Tibial nerve (tissue), 4 donors: ENCODE measurements at regions not wholly inside any gene's neighbourhood (a gene's known extent, or its start where the extent isn't known, plus 50 kb on each side); places are given as distances from the start of the nearest gene placed in this dataset.

Experiments used
- DNase-seq, 2 donors: peaks; one replicate each; pipeline ENCODE4 v3.0.0-alpha.2; 2019; ENCODE audit warnings: low spot score in 2 of 2
- H3K27ac ChIP-seq, 4 donors: fragments of 200-600 bp; sonication (generic) in 3 of 4; one replicate each; pipeline ENCODE4 v1.5.1; 2017 to 2019; ENCODE audit warnings: mild to moderate bottlenecking in 1 of 4
- H3K27me3 ChIP-seq, 2 donors: fragments of 200-600 bp; sonication (generic) in 1 of 2; one replicate each; pipeline versions ENCODE4 v1.5.1 to v1.6.0; 2017 to 2019
- H3K36me3 ChIP-seq, 3 donors: fragments of 200-600 bp; sonication (generic); one replicate each; pipeline ENCODE4 v1.5.1; 2018 to 2019
- H3K4me1 ChIP-seq, 4 donors: fragments of 200-600 bp; sonication (generic) in 3 of 4; one replicate each; pipeline ENCODE4 v1.5.1; 2017 to 2019
- H3K4me3 ChIP-seq, 4 donors: fragments of 200-600 bp; sonication (generic) in 3 of 4; one replicate each; pipeline ENCODE4 v1.5.1; 2017 to 2019; ENCODE audit warnings: mild to moderate bottlenecking in 1 of 4, moderate library complexity in 1 of 4
- H3K9me3 ChIP-seq, 4 donors: fragments of 200-600 bp; sonication (generic) in 3 of 4; one replicate each; pipeline ENCODE4 v1.5.1; 2017 to 2019
- CTCF ChIP-seq, 5 experiments: fragments of 200-600 bp in 3 of 5; fragments of 450-650 bp in 2 of 5; sonication (generic) in 3 of 5; IDR thresholded peaks; one replicate each; pipeline ENCODE4 v1.5.1; 2016 to 2019; ENCODE audit warnings: antibody characterized with exemption in 5 of 5, mild to moderate bottlenecking in 3 of 5, moderate library complexity in 2 of 5
- EP300 ChIP-seq, 2 donors: sonication (generic); formaldehyde crosslinking; IDR thresholded peaks; one replicate each; pipeline ENCODE4 v1.6.1; 2017; ENCODE audit warnings: antibody characterized with exemption in 2 of 2, mild to moderate bottlenecking in 1 of 2
- POLR2A ChIP-seq, 2 donors: fragments of 450-650 bp; IDR thresholded peaks; one replicate each; pipeline ENCODE4 v1.6.1; 2017; ENCODE audit warnings: antibody characterized with exemption in 2 of 2, mild to moderate bottlenecking in 2 of 2, moderate library complexity in 2 of 2
- WGBS, 2 donors: methylation state at CpG; one replicate each; pipeline ENCODE4 v1.1.5; 2018; 5-methylcytosine and 5-hydroxymethylcytosine counted together

- DNase-seq = no peak
- no peaks in the 10 kb centered on the region for H3K27me3 ChIP-seq
- peaks cover 0 to 7% (median 0%) of the 10 kb centered on the region in 4 donors for H3K9me3 ChIP-seq
- 87 to 89% methylated on average over 3 of the region's 3 CpGs for WGBS, 2 donors
- TF ChIP-seq POLR2A (IDR thresholded peaks at IDR 0.05) (no peak), EP300 (IDR thresholded peaks at IDR 0.05) (no peak), CTCF (IDR thresholded peaks at IDR 0.05) (no peak)
- H3K27ac ChIP-seq = no peak overlapping the region
- no peaks in the 10 kb centered on the region for H3K36me3 ChIP-seq
- H3K4me1 ChIP-seq = no peaks in the 10 kb centered on the region
- H3K4me3 ChIP-seq = no peak overlapping the region
These were observed 163.6 kb downstream of the TUSC7 start for GRCh38 chr3:116873142-116873541.

- no peaks in the 10 kb centered on the region for H3K27me3 ChIP-seq
- no peaks in the 10 kb centered on the region for H3K36me3 ChIP-seq
- H3K9me3 ChIP-seq = peaks cover 0 to 7% (median 0%) of the 10 kb centered on the region in 4 donors
- TF ChIP-seq EP300 (IDR thresholded peaks at IDR 0.05) = no peak
- TF ChIP-seq POLR2A (IDR thresholded peaks at IDR 0.05) = no peak
- no peak for TF ChIP-seq CTCF (IDR thresholded peaks at IDR 0.05)
- no peaks in the 10 kb centered on the region for H3K4me1 ChIP-seq
- no peak for DNase-seq
- H3K4me3 ChIP-seq = no peak overlapping the region
- H3K27ac ChIP-seq = no peak overlapping the region
- WGBS, 2 donors = 89 to 97% methylated on average over 3 of the region's 3 CpGs
These were observed 168.4 kb downstream of the TUSC7 start for GRCh38 chr3:116877968-116878367.

GRCh38 chr3:116886202-116886893 lies 176.8 kb downstream of the TUSC7 start:
- TF ChIP-seq EP300 (IDR thresholded peaks at IDR 0.05) = no peak
- no peak for TF ChIP-seq POLR2A (IDR thresholded peaks at IDR 0.05)
- no peak for TF ChIP-seq CTCF (IDR thresholded peaks at IDR 0.05)
- Histone ChIP-seq H3K36me3 (no peaks in the 10 kb centered on the region), H3K27ac (no peak overlapping the region), H3K9me3 (no peaks in the 10 kb centered on the region), H3K4me3 (no peak overlapping the region), H3K27me3 (no peaks in the 10 kb centered on the region), H3K4me1 (no peaks in the 10 kb centered on the region)
- no peak for DNase-seq
- 48 to 63% methylated on average over 4 of the region's 4 CpGs for WGBS, 2 donors

- Histone ChIP-seq H3K4me1 (no peaks in the 10 kb centered on the region), H3K27me3 (no peaks in the 10 kb centered on the region), H3K36me3 (no peaks in the 10 kb centered on the region), H3K27ac (no peak overlapping the region), H3K4me3 (no peak overlapping the region), H3K9me3 (no peaks in the 10 kb centered on the region)
- WGBS, 2 donors = 76 to 77% methylated on average over 2 of the region's 2 CpGs
- TF ChIP-seq POLR2A (IDR thresholded peaks at IDR 0.05) = no peak
- no peak for TF ChIP-seq EP300 (IDR thresholded peaks at IDR 0.05)
- no peak for TF ChIP-seq CTCF (IDR thresholded peaks at IDR 0.05)
- no peak for DNase-seq
These were observed 186.5 kb downstream of the TUSC7 start for GRCh38 chr3:116896116-116896515.

GRCh38 chr3:116897382-116897781 lies 187.8 kb downstream of the TUSC7 start:
- H3K9me3 ChIP-seq = no peaks in the 10 kb centered on the region

More at GRCh38 chr3:116897382-116897781, 187.8 kb downstream of the TUSC7 start:
- Histone ChIP-seq H3K27ac (no peak overlapping the region), H3K27me3 (no peaks in the 10 kb centered on the region), H3K36me3 (no peaks in the 10 kb centered on the region), H3K4me3 (no peak overlapping the region), H3K4me1 (no peaks in the 10 kb centered on the region)
- no peak for TF ChIP-seq POLR2A (IDR thresholded peaks at IDR 0.05)
- TF ChIP-seq EP300 (IDR thresholded peaks at IDR 0.05) = no peak
- TF ChIP-seq CTCF (IDR thresholded peaks at IDR 0.05) = no peak
- no peak for DNase-seq
- WGBS, 2 donors = 48 to 54% methylated on average over 3 of the region's 3 CpGs
